Stimulated activated CD8-positive, alpha-beta memory T cell treated with anti-CD3 and anti-CD28 coated beads, Interleukin-4, amount 100 ng/mL, for 48 hours (primary cell): ENCODE measurements at regions not wholly inside any gene's neighbourhood (a gene's known extent, or its start where the extent isn't known, plus 50 kb on each side); places are given as distances from the start of the nearest gene placed in this dataset.
"Not testable (repeated sequence)": the region's sequence is repeated elsewhere in the genome, so short reads cannot be mapped to it uniquely, and the experiment has no call there.

Source experiments
- DNase-seq: peaks from one replicate; pipeline ENCODE4 v3.0.0-alpha.2; 2020

DNA sequence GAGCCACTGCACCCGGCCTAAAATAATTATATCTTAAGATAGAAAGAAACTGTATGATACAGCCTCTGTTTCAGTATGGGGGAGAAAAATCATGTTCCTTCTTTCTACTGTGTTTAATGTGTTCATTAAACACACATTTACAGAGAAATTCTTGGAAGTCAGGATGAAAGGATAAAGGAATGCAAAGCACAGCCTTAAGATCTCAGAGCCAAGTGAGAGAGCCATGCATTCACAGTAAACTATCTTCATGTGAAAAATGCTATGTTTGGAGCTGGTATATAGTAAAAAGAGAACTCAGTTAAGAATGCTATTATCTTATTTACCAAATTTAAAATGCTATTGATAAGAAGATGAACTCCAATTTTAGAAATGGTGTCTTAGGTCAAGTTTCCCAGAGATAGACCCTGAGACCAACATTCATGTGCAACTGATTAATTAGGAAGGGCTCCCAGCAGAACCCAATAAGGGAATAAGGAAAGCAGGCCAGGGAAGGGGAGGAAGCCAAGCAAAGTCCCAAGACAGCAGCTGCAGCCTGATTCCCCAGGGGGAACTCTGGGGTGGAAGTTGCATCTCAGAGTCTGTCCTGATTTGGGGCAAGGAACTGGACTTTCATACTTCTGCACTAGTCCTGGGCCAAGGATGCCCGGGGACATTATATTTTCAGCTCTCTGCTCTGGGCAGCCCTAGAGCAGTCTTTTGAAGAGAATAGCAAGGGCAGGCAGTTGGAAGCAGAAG is 130.0 kb upstream of the ZNF648 start:
- DNase-seq, result no peak

DNA sequence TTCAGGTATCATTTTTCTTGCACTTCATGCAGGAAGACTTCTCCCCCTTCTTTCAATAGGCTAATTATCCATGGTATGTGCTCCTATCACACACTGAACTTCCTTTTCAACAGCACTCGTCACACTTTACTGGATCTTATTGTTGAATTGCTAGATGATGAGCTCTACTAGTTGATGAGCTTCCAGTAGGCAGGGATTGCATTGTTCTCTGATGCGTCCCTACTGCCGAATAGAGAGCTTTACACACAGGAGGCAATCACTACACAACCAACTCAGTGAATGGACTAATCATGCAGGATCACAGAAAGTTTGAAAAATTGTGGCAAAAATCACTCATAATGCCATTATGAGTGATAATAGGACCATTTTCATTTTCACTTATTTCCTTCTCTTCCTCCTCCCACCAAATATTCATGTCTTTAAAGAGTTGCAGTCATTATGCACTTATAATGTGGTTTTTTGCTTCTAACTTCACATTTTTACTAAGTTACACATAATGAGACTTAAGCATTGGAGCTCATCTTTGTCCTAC is 128.1 kb upstream of the ZNF648 start:
- DNase-seq, result no peak

DNA sequence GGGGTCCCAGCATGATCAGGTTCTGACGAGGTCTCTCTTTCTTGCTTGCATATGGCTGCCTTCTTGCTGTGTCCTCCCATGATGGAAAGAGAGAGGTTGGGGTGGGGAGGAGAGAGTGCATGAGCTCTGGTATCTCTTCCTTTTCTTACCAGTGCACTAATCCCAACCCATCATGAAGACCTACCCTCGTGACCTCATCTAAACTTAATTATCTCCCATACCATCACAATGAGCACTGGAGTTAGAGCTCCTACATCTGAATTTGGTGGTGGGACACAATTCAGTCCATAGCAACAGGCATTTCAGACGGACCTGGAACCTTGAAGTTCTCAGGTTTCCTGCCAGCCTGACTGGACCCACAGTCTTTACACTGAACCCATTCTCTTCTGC is 125.2 kb upstream of the ZNF648 start:
- no peak for DNase-seq

- DNase-seq, result no peak
Measured at GRCh38 chr1:182185842-182186756, 124.6 kb upstream of the ZNF648 start.

DNA sequence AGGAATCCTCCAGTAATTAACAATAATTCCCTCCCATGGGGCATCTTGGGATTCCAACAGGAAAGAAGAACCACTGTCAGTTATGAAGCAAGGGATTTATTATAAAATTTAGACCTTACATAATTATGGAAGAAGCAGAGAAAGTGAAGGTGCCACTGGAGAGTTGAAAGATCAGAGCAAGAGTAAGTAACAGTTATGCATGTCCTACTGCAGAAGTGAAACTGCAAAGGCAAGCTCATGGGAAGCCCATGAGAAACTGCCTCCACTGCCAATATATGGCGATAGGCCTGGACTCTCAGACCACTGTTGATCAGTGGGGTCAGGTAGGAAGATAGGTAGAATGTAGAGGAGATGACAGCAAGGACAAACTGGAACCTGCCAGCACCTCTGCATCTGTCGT is 123.6 kb upstream of the ZNF648 start:
- DNase-seq, result no peak

DNA sequence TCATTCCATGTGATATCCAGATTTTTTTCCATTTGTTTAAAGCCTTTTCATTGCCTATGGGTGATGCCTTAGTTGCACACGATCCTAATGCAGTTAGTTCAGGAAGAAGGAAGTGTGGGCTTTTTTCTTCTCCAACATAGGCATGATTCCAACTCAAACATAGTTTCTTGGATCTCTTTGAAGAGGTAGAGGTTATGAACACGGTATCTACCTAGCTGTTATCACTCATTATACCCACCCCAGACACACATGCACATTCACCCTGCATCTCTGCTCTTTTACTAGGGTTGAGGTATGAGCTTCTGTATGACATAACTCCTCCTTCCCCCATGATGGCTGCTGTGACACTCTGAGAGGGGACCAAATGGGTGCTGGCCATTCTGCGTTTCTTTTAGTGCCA is 122.1 kb upstream of the ZNF648 start:
- DNase-seq, result no peak

DNA sequence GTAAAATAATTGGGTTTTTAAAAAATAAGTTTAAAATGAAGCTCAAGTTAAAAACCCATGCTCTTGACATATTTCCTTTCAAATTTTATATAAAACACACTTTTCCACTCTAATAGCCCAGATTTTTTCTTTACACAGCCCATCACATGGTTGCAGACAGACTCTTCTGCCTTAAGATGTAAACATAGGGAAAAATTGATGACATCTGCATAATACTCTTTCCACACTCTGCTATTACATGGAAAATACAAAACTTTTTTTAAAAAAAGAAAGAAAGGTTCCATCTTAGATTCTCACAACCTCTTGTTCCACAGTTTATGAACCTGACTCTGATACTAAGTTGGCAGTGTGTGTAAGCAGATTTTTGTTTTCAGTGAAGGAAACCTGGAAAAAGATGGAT is 120.8 kb upstream of the ZNF648 start:
- DNase-seq, result no peak

GRCh38 chr1:182181167-182181572 is 119.7 kb upstream of the ZNF648 start:
- DNase-seq, result no peak

DNA sequence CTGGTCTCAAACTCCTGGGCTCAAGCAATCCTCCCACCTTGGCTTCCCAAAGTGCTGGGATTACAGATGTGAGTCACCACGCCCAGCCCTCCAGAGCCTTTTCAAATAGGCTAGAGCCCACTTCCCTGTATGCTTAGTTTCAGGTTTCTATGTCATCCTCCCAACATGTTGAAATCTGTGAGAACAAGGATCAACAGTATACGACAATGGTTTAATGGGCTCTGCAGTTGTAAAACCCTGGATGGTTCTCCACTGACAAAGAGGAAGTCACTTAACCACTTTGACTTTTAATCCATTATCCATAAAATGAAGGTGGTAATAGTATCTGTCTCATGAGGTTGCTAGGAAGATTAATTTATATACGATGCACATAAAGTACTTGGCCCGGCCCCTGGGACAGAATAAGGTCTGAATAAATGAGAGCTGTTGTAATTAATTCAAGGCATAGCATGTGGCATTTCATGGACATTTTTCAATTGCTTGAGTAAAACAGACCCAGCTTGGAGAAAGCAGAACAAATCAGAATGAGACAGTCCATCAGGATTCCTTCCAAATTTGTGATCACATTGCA is 113.9 kb upstream of the ZNF648 start:
- DNase-seq, result no peak

DNA sequence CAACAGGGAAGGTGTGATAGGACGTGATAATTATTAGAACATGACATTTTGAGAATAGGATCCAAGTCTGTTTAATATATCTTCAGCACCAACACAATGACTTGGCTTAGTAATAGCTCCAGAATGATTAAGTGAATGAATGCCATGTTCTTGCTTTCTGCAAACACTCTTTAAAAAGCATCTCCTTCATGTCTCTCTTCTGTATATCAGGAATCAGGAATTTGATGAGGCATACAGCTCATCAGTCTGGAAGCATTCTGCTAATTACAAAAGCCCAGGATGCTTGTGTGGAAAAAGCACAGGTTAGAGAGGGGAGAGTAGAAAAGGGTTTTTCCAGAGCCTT is 113.0 kb upstream of the ZNF648 start:
- DNase-seq, result no peak

DNA sequence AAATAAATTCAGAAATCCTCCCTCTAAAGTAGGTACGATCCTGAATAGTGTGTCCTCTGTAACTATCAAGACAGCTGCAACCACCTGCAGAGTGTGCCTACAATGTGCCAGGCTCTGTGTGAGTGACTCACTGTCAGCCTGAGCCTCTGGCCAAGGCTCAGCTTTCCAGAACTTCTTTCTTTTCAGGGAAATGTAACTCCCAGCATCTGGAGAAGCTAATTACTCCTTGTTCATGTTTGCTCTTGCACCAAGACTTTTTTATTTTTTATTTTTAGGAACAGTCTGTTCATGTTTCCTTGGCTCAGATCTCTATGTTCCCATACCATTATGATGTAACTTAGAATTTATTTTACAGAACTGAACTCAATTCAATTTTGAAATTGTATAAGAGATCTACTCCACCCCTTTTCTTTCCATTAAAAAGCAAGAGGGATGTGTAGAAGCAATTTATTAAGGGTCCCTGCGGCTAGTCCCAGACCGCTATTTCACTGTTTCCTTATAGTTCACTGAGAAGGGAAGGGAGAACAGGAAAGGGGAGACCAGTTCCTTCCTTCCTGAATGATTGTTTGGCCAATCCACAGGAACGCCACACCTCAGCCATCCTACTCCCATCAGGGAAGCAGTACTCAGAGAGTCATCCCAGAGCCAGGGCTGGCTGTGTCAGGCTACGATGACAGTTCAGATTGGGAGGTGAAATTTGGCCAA is 112.4 kb upstream of the ZNF648 start:
- DNase-seq, result no peak

DNA sequence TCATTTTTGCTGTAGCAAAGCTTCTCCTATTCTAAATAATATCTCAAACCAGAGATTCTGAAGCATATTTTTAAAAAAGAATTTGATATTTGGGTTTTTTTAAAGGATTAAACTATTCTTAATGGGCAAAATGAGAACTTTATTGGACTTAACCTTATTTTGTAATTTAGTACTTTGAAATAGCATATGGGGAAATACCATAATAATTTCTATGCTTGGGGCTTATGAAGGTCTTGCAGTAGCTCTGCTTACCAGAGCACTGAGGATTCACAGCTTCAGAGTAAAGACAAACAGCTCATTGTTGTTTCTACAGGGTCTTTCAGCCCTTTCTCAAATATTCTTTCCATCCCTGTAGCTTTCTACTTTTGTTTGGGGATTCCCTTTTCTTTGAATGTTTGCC is 111.2 kb upstream of the ZNF648 start:
- DNase-seq, result no peak

DNA sequence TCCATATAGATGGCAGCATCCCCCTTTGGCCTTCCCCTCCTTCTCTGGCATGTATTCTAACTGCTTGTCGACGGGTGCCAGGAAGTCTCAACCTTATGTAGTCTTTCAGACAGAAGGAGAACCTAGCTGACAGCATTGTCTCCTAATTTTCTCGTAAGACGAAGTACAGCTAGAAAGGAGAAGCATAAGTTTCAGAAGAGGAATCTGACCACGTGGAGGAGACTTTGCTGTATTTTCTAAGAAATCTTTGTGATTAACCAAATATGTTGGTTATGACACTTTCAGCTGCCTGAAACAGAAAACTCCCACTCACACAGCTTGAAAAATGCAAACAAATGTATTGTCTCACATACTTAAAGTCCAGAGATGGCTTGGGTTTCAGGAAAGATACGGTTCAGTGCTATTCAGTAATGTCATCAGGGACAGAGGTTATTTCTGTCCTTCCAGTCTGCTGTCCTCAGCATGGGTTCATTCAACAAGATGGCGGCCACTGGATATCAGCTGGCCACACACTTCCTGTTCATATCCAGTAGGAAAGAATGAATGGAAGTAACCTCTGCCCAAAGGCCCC is 109.5 kb upstream of the ZNF648 start:
- no peak for DNase-seq

DNA sequence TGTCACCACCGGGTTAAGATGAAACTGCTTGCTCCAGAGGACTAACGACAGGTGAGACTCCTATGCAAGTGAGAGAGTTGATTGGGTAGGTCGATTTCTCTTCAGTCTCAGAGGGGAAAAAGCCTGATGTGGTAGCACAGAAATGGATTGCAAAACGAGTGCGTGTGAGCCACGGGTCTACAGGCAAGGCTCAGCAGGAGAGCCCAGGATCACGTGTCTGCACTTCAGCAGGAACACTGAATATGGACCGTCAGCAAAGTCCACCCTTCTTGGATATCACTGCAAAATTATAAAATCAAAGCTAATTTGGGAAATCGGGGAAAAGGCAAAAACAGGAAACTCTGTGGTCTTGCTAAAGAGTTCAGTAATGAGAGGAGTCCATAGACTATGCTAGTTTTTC is 107.7 kb upstream of the ZNF648 start:
- DNase-seq, result no peak

- no peak for DNase-seq
Measured at GRCh38 chr1:182166750-182167149, 105.2 kb upstream of the ZNF648 start.

- DNase-seq, result no peak
Measured at GRCh38 chr1:182166321-182166720, 104.8 kb upstream of the ZNF648 start.

DNA sequence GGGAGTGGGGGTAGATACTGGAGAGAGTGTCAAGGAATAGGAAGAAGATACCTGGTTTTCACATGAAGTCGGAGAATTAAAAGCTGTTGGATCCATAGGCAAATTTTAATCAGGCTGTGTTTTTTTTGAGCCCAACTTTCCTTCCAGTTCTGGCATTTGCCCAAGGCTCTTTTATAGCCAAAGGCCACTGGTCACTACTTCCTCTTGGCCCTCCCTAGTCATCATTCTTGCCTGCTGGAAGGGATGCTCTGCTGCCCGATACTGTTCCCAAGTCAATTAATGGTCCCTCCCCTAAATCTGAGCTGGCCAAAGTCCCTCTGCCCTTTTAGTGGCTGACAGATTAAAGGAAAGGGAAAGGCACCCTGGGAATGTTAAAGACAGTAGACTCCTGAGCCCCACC is 102.8 kb upstream of the ZNF648 start:
- DNase-seq, result no peak

DNA sequence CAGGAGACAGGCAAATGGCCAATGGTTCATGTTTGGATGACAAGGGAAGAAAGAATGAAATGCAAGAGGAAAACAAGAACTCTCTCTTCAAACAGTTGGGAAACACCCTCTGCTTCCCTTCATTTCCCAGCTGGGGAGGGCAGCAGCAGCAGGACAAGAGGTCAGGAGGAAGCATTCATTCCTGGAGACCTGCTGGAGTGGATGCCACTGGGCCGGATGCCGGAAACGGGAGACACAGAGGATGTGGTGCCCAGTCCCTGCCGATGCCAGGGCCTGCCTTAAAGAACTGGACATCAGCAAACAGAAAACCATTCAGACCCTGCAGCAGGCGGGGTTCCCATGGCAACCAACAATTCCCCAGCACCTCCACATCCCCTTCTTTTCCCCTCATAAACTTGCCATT is 102.3 kb upstream of the ZNF648 start:
- no peak for DNase-seq

- DNase-seq, result no peak
Measured at GRCh38 chr1:182159443-182159842, 97.9 kb upstream of the ZNF648 start.

DNA sequence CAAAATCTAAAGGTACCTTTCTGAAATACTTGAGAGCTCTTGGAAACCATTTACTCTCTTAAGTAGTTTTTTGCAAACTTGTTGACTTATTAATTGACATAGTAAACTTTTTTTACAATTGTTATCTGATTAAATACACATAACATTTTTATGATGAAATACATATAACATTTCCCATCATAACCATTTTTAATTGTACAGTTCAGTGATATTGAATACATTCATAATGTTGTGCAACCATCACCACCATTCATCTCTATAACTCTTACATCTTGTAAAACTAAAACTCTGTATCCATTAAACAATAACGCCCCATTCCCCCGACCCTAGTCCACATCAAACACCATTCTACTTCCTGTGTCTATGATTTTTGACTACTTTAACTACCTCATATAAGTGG is 95.7 kb upstream of the ZNF648 start:
- no peak for DNase-seq

GRCh38 chr1:182154425-182154824 is 92.9 kb upstream of the ZNF648 start:
- not testable (repeated sequence) for DNase-seq

DNA sequence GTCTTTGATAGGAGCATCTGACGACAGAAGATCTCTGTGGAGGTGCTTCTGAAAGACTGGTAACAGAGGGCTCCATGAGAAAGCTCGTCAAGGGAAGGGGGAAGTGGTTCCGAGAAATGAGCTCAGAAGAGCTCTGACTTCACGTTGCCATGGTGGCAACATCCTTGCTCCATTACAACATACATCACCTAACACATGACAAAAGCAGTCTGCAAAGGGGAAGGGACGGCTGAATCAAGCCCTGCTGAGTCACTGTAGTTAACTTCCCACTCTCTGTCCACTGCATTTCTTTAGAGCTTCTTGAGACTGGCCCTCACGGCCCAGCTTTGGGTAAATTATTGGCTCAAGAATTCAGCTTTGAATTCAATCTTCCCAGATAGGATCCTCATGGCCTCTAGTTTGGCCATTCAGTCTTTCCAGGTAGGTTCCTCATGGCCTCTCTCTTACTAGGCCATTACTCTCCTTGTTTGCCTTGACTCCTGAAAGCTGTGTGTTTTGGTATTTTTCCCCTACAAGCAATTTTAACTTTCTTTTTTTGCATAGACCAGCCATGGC is 88.0 kb upstream of the ZNF648 start:
- no peak for DNase-seq

- DNase-seq, result no peak
Measured at GRCh38 chr1:182147951-182148350, 86.4 kb upstream of the ZNF648 start.
